Rectal smooth muscle tissue (tissue), 1 donor: ENCODE measurements at regions not wholly inside any gene's neighbourhood (a gene's known extent, or its start where the extent isn't known, plus 50 kb on each side); places are given as distances from the start of the nearest gene placed in this dataset.
"Not testable (repeated sequence)": the region's sequence is repeated elsewhere in the genome, so short reads cannot be mapped to it uniquely, and the experiment has no call there.

Source experiments
- H3K27ac ChIP-seq: one replicate; pipeline ENCODE4 v1.7.0; 2013; ENCODE audit warnings: low read depth, low read length, inconsistent platforms
- H3K27me3 ChIP-seq: one replicate; pipeline ENCODE4 v1.7.0; 2013; ENCODE audit warnings: low read length; ENCODE audit not compliant: control insufficient read depth, insufficient read depth
- H3K36me3 ChIP-seq: one replicate; pipeline ENCODE4 v1.7.0; 2013; ENCODE audit warnings: low read length; ENCODE audit not compliant: control insufficient read depth, insufficient read depth
- H3K4me1 ChIP-seq: one replicate; pipeline ENCODE4 v1.7.0; 2013; ENCODE audit warnings: low read length; ENCODE audit not compliant: control insufficient read depth, insufficient read depth
- H3K4me3 ChIP-seq: one replicate; pipeline ENCODE4 v1.7.0; 2013; ENCODE audit warnings: low read length
- H3K9ac ChIP-seq: one replicate; pipeline ENCODE4 v1.7.0; 2013; ENCODE audit warnings: low read length

DNA sequence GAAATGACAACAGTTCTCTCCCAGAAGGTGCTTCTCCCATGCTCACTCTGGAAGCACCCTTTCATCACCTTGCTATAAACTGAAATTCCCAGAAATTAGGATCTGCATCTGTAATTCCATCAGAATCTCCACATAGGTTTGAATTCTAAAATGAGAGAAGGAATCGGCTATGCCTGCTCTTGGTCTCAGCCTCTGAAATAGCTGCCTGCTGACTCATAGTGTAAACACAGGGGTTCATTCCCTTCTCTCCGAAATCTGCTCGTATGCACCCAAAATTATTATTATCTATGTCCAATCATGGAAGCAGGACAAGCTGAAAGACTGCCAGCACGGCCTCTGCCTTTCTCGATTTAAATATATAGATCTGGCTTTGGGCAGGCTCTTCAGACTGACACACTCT, 74.6 kb upstream of the TAB2 start:
- Histone ChIP-seq H3K4me3 (no peak overlapping the region), H3K27me3 (no peaks in the 10 kb centered on the region), H3K4me1 (no peaks in the 10 kb centered on the region), H3K9ac (no peak overlapping the region), H3K36me3 (no peaks in the 10 kb centered on the region), H3K27ac (no peak overlapping the region)

DNA sequence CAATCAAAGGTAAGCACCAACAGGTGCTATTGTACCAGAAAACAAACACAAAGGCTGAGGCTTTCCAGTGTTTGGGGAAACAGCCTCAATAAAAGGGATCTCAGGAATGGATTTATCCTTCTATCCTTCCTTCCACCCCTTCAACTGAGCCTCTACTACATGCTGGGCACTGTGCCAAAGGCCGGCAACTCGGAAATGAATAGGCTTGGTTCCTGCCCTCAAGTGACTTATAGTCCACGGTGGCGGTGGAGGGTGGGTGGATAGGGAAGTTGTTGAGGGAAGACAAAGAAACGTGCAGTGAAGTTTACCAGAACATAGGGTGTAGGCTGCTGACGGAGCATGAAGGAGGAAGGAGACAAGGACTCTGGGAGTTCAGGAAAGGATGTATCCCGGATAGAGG, 73.4 kb upstream of the TAB2 start:
- Histone ChIP-seq H3K27ac (no peak overlapping the region), H3K4me1 (no peaks in the 10 kb centered on the region), H3K27me3 (no peaks in the 10 kb centered on the region), H3K4me3 (no peak overlapping the region), H3K36me3 (no peaks in the 10 kb centered on the region), H3K9ac (no peak overlapping the region)

DNA sequence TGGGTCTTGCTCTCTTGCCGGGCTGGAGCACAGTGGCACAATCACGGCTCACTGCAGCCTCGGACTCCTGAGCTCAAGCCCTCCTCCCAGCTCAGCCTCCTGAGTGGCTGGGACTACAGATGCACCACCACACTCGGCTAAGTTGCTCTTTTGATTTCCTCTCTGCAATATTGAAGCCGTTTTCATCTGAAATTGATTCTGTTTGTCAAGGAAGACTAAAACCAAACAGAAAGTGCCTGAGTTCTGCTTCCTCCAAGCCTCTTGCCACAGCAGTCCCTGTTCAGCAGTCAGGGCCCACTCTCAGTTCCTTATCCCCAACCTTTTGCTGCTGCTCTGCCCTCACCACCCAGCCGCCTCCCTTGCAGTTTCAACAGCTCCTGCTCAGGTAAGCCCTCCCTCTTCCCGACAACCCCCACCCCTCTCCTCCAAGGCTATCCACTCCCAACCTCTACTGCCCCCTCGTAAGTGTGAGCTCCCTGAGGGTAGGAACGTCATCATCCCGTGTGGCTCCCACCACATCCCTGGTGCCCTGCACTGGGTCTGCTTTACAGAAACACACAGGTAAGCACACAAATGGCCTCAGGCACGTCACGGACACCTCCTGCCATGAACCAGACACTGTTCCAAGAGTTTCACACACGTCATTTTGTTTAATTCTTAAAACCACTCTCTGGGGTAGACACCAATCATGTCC, 70.7 kb upstream of the TAB2 start:
- Histone ChIP-seq H3K9ac (no peak overlapping the region), H3K4me3 (no peak overlapping the region), H3K27me3 (no peaks in the 10 kb centered on the region), H3K36me3 (no peaks in the 10 kb centered on the region), H3K27ac (no peak overlapping the region), H3K4me1 (no peaks in the 10 kb centered on the region)

DNA sequence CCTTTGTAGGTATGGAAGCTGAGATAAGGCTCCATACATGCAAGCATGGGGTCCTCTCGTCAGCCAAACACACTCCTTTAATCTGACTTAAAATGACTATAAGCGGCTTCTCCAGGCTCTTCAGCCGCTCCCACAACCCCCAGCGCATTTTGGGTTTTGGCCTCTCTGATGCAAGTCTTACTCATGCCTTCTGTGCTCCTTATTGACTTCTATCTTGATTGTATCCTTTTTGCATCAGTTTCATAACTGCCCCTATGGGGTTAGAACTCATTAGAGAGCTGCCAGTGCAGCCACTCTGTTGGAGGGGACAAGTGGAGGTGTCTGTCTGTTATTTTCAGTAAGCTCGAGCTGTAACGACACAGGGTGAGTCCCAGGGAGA, 70.1 kb upstream of the TAB2 start:
- no peak overlapping the region for H3K4me3 ChIP-seq
- no peaks in the 10 kb centered on the region for H3K4me1 ChIP-seq
- H3K27ac ChIP-seq, result no peak overlapping the region
- H3K36me3 ChIP-seq, result no peaks in the 10 kb centered on the region
- H3K27me3 ChIP-seq, result no peaks in the 10 kb centered on the region
- no peak overlapping the region for H3K9ac ChIP-seq

DNA sequence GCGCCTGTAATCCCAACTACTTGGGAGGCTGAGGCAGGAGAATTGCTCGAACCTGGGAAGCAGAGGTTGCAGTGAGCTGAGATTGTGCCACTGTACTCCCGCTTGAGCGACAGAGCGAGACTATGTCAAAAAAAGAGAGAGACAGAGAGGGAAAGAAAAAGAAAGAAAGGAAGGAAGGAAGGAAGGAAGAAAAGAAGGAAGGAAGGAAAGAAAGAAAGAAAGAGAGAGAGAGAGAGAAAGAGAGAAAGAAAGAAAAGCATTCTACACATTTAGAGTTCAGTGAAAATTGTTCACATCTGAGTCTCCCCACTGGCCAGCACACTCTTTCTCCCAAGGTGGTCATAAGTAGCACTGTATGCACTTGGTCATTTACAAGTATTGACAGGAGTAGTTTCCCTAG, 69.2 kb upstream of the TAB2 start:
- H3K36me3 ChIP-seq, H3K4me1 ChIP-seq, H3K4me3 ChIP-seq, H3K27me3 ChIP-seq, H3K9ac ChIP-seq, H3K27ac ChIP-seq: not testable (repeated sequence)

DNA sequence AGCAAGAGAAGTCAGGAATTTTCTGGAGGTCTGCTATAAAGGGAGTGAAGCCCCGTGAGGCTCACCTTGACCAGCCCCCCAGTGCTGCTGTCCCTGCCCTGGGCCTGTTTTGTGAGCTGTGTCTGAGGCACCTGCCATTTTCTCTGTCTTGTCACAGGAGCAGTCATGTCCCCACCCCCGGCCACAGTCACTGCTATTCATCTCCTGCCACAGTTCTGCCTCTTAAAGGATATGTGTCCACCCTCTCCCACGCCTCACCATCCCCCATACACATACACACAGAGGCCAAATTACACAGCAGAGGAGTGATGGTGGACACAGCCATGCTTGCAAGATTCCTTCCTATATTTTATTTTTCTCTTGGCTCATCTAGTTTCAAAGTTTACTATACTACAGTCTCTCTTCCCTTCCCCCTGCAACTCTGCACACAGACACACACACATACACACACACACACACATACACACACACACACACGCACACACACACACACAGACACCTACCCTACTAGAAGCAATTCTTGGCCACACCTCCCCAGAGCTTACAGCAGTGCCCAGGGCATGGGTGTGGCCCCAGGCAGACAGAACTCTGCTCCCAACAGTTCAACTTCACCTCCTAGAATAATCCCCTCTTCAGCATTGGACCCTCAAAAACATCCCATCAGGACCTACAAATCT, 68.7 kb upstream of the TAB2 start:
- no peak overlapping the region for H3K9ac ChIP-seq
- H3K4me3 ChIP-seq, result no peak overlapping the region
- H3K36me3 ChIP-seq, result no peaks in the 10 kb centered on the region
- no peaks in the 10 kb centered on the region for H3K4me1 ChIP-seq
- H3K27ac ChIP-seq, result no peak overlapping the region
- no peaks in the 10 kb centered on the region for H3K27me3 ChIP-seq

DNA sequence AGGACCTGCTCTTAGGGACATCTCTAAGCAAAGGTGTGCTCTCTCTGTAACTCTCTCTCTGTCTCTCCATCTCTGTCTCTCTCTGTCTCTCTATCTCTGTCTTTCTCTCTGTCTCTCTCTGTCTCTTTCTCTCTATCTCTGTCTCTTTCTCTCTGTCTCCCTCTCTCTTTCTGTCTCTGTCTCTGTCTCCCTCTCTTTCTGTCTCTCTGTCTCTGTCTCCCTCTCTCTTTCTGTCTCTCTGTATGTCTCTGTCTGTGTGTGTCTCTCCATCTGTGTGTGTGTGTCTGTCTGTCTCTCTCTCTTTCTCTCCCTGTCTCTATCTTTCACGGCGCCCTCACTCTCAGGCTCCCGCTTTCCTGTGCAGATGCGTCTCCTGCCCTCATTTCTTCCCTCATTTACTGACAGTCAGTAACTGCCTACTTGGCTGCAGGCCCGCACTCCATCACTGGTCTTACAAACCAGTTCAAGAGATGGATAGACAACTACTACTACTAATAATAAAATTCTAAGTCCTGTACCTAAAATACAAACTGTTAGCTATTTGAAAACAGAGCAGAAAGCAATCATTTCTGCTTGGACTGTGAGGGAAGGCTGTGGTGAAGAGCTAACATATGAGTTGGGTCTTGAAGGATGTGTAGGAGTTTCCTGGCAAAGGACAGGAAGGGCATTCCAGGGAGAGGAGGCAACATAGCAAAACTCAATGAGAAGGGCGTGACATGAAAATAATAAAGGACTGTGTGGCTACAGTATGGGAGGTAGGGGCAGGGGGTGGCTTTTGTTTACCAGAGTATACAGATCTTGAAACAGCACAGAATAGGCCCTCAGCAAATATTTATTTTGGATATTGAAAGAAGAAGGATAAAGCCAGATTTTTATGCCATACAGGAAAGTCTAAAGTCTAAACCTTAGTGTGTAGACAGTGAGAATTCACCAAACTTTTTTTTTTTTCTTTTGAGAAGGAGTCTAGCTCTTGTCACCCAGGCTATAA, 67.8 kb upstream of the TAB2 start:
- Histone ChIP-seq H3K36me3 (no peaks in the 10 kb centered on the region), H3K4me1 (no peaks in the 10 kb centered on the region), H3K9ac (no peak overlapping the region), H3K4me3 (no peak overlapping the region), H3K27me3 (no peaks in the 10 kb centered on the region), H3K27ac (no peak overlapping the region)

DNA sequence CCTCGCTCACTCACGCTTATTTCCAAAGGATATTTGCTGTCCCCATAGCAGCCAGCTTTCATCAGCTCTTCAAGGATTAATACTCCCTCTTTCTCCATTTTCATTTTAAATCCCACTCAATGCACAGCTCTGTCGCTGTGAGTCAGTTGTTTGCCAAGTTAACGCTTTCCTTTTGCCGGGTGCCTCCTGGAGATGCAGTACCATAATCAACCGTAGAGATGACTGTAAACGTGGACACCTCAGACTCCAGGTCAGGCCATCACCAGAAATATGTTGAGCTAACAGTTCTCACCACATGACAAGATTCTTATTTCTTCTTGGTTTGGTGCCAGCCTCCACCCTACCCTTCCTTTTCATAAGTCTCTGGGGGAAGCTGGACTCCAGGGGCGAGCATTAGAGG, 66.6 kb upstream of the TAB2 start:
- Histone ChIP-seq H3K36me3 (no peaks in the 10 kb centered on the region), H3K4me3 (no peak overlapping the region), H3K4me1 (no peaks in the 10 kb centered on the region), H3K9ac (no peak overlapping the region), H3K27ac (no peak overlapping the region), H3K27me3 (no peaks in the 10 kb centered on the region)

DNA sequence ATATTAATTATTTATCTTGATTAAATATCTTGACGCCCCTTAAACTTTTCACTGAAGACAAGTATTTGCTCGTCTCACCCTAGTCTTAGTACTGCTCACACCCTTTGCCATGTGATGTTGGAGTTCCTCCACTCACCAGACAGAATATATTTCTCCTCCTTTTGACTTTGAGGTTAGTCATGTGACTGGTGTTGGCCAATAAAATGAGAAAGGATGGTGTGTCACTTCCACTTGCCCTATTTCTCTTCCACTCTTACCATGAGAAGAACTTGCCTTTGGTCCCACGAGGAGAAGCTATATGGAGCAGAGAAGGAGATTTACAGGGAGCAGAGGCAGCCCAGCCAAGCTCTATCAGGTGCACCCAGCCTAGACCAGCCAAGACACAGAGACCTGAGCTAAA, 64.9 kb upstream of the TAB2 start:
- Histone ChIP-seq H3K27ac (no peak overlapping the region), H3K36me3 (no peaks in the 10 kb centered on the region), H3K9ac (no peak overlapping the region), H3K4me3 (no peak overlapping the region), H3K4me1 (no peaks in the 10 kb centered on the region), H3K27me3 (no peaks in the 10 kb centered on the region)

DNA sequence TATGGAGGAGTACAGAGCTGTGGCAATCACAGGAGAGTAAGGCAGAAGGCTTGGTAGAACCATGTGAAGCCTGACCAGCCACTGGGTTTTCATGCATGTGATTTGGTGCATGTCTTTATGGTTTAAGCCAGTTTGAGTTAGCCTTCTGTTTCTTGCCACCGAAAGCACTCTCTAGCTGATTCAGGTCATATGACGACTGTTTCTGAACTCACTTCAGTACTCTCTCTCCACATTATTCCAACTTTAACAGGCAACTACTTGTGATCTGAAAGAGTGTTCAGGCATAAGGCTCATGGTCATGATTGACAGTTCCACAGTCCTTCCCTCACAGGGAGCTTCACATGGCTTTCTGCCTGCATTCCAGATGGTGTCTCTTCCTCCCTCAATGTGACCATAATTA, 63.3 kb upstream of the TAB2 start:
- no peaks in the 10 kb centered on the region for H3K27me3 ChIP-seq
- no peak overlapping the region for H3K9ac ChIP-seq
- H3K4me3 ChIP-seq, result no peak overlapping the region
- H3K27ac ChIP-seq, result no peak overlapping the region
- H3K4me1 ChIP-seq, result no peaks in the 10 kb centered on the region
- H3K36me3 ChIP-seq, result no peaks in the 10 kb centered on the region

DNA sequence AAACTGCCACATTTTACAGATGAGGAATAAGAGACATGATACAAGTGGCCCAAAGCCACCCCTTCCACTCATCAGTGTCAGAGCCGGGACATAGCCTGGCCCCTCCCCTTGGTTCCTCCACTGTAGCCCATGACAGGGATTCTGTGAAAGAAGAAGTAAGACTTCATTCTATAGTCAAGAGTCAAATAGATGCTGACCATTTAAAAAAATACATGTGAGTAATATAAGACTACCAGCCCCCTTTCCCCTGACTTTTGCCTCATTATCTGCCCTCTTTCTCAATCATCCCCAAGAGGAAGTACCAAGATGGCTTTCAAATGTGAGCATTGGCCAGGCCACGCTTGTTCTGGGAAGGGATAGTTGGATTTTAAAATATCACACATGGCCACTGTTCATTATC, 57.8 kb upstream of the TAB2 start:
- Histone ChIP-seq H3K4me1 (no peaks in the 10 kb centered on the region), H3K27ac (no peak overlapping the region), H3K9ac (no peak overlapping the region), H3K36me3 (no peaks in the 10 kb centered on the region), H3K4me3 (no peak overlapping the region), H3K27me3 (no peaks in the 10 kb centered on the region)

DNA sequence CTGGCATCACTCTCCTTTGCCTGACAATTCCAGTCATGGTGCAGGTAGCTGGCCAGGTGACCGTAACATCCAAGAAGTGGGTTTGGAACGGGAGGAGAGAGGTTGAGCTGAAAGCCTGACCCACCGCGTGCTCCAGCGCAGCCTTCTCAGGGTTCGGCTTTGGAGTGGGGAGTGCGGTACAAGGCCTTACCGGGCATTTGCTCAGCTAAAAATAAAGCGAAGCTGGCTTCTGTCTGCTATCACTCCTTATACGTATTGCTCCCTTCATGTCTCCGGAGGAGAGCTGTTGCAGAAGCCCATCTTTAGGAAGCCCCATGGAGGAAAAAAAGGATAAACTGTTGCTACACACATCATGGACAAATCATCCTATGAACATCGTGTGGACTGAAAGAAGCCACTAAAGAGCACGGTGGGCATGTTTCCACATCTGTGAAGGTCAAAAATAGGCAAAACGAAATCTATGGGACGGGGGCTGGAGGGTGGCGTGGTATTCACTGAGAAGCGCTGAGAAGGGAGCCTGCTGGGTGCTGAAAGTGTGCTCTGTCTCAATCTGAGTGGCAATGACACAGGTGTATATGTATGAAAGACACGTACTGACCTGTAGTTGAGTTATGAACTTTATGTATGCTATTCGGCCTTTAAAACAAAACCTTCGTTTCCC, 57.2 kb upstream of the TAB2 start:
- H3K4me1 ChIP-seq, result no peaks in the 10 kb centered on the region
- H3K27ac ChIP-seq, result peak overlapping the region; percentile 17
- no peak overlapping the region for H3K9ac ChIP-seq
- H3K36me3 ChIP-seq, result no peaks in the 10 kb centered on the region
- H3K27me3 ChIP-seq, result no peaks in the 10 kb centered on the region
- no peak overlapping the region for H3K4me3 ChIP-seq
